Epithelial cell of esophagus (primary cell): ENCODE measurements at regions not wholly inside any gene's neighbourhood (a gene's known extent, or its start where the extent isn't known, plus 50 kb on each side); places are given as distances from the start of the nearest gene placed in this dataset.

Experiments
- DNase-seq: peaks from one replicate; pipeline ENCODE4 v3.0.0; 2010; ENCODE audit warnings: low read depth
- H3K4me3 ChIP-seq: 2 replicates; pipeline ENCODE4 v1.5.1; 2011; ENCODE audit warnings: mild to moderate bottlenecking, low read length, control low read depth
- CTCF ChIP-seq: IDR thresholded peaks from 2 replicates; pipeline ENCODE4 v1.5.1; 2011; ENCODE audit warnings: low read depth, mild to moderate bottlenecking, low read length, control low read depth, inconsistent platforms; ENCODE audit not compliant: insufficient read depth; ENCODE audit errors: missing control alignments

GRCh38 chr4:148834804-148835631 lies 392.8 kb upstream of the NR3C2 start:
- peak; percentile 78 for DNase-seq
- no peak for TF ChIP-seq CTCF
- H3K4me3 ChIP-seq = no peak overlapping the region

- TF ChIP-seq CTCF = no peak
- no peak overlapping the region for H3K4me3 ChIP-seq
- peak; percentile 92 for DNase-seq
Measured at GRCh38 chr4:148831945-148832344, 389.7 kb upstream of the NR3C2 start.

GRCh38 chr4:148828291-148828690 lies 386.1 kb upstream of the NR3C2 start:
- H3K4me3 ChIP-seq = no peak overlapping the region
- no peak for DNase-seq
- TF ChIP-seq CTCF = no peak

GRCh38 chr4:148827781-148828180 lies 385.6 kb upstream of the NR3C2 start:
- no peak overlapping the region for H3K4me3 ChIP-seq
- no peak for TF ChIP-seq CTCF
- no peak for DNase-seq

GRCh38 chr4:148823419-148823769 lies 381.2 kb upstream of the NR3C2 start:
- DNase-seq = no peak
- no peak for TF ChIP-seq CTCF
- H3K4me3 ChIP-seq = no peak overlapping the region

GRCh38 chr4:148822572-148823418 lies 380.6 kb upstream of the NR3C2 start:
- no peak for DNase-seq

More at GRCh38 chr4:148822572-148823418, 380.6 kb upstream of the NR3C2 start:
- no peak for TF ChIP-seq CTCF
- no peak overlapping the region for H3K4me3 ChIP-seq
